ENCODE measurements at regions not wholly inside any gene's neighbourhood (a gene's known extent, or its start where the extent isn't known, plus 50 kb on each side); places are given as distances from the start of the nearest gene placed in this dataset.

DNA sequence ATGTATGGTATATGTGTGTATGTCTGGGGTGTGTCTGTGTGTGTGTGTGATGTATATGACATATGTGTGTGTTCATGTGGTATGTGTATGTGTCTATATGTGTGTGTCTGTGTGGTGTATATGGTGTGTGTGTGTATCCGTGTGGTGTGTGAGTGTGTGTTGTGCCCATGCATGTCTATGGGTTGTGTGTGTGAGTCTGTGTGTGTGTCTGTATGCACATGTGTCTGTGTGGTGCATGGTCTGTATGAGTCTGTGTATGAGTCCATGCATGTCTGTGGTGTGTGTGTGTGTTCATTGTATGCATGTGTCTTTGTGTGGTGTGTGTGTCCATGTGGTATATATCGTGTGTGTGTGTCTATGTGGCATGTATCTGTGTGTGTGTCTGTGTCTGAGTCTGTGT lies 168.1 kb upstream of the GSC start:
- 0 out of 4 replicates have a peak, but pooled peaks cover 0 to 3% of the 10 kb centered on the region in 2 experiments for H3K79me2 ChIP-seq (ENCODE audit: control insufficient read depth in 1 of 2, insufficient read depth in 2 of 2, low read length in 2 of 2)
- H3K56ac ChIP-seq (replicated peaks; ENCODE audit: insufficient read length, low read depth, low read length), result peak overlapping the region; percentile 71
- H3K4ac ChIP-seq (replicated peaks; ENCODE audit: insufficient read length, low read depth, low read length), result no peak overlapping the region
- peak overlapping the region; percentile 34; the same call in 1 of the 2 replicates for H2BK15ac ChIP-seq (ENCODE audit: low read length)
- no peak overlapping the region for H4K8ac ChIP-seq (ENCODE audit: extremely low read depth, insufficient read depth, low read length)
- H2AFZ ChIP-seq (ENCODE audit: low read length), result no peak overlapping the region
- no peak overlapping the region for H3K9ac ChIP-seq (replicated peaks in 1 of 4; ENCODE audit: extremely low read depth in 1 of 4, low read depth in 3 of 4, low read length in 3 of 4)
- no peak overlapping the region for H4K91ac ChIP-seq (replicated peaks; ENCODE audit: insufficient read length, low read length)
- H2BK12ac ChIP-seq (ENCODE audit: low read depth, low read length), result 0 out of 2 replicates have a peak overlapping the region, but pooled peaks have one; percentile 68
- TF ChIP-seq RAD21 (IDR thresholded peaks at IDR 0.05 in 1 of 2, conservative IDR thresholded peaks at IDR 0.05 in 1 of 2; ENCODE audit: low read depth in 2 of 2, low read length in 2 of 2) (no peak), HDAC6 (IDR thresholded peaks at IDR 0.05; ENCODE audit: low read depth, low read length) (no peak), GTF2F1 (IDR thresholded peaks at IDR 0.05; ENCODE audit: borderline replicate concordance, low read depth, low read length) (no peak), MAFK (IDR thresholded peaks at IDR 0.05; ENCODE audit: low read depth, low read length) (no peak), CBX8 (IDR thresholded peaks at IDR 0.05; ENCODE audit: borderline replicate concordance, low read depth, low read length) (no peak)
- no peak overlapping the region for H3K27ac ChIP-seq (ENCODE audit: low read depth, low read length)
- no peak overlapping the region for H2BK120ac ChIP-seq (replicated peaks; ENCODE audit: low read depth, low read length)
- ChIA-PET POLR2A (ENCODE audit: partially characterized antibody) (no interaction called here), CTCF (ENCODE audit: partially characterized antibody) (no interaction called here)
- H3K36me3 ChIP-seq (ENCODE audit: control insufficient read depth in 2 of 4, insufficient read depth in 4 of 4, low read length in 3 of 4), result no peaks in the 10 kb centered on the region
- H3K18ac ChIP-seq (ENCODE audit: extremely low read depth, low read length), result no peak overlapping the region
- no peak overlapping the region for H2BK20ac ChIP-seq (ENCODE audit: low read length)
- no peaks in the 10 kb centered on the region for H3K79me1 ChIP-seq (ENCODE audit: low read depth, low read length)
- FAIRE-seq, result peak; percentile 28
- H2BK5ac ChIP-seq (ENCODE audit: low read depth, low read length), result peak overlapping the region; percentile 16; the same call in 1 of the 2 replicates
- no peaks in the 10 kb centered on the region; a peak in 1 of 4 replicates for H3K9me3 ChIP-seq (ENCODE audit: insufficient read depth in 2 of 2, low read depth in 1 of 2, low read length in 1 of 2)
- peak overlapping the region; percentile 73 for H3K23ac ChIP-seq (ENCODE audit: insufficient read length)
- WGBS, 2 experiments (ENCODE audit: extremely low coverage in 1 of 2, insufficient coverage in 1 of 2, insufficient read length in 1 of 2, insufficient replicate concordance in 2 of 2, low coverage in 1 of 2, low lambda C conversion rate in 2 of 2, missing lambda C conversion rate in 1 of 2), result 91% methylated on average over 2 of the region's 2 CpGs; no CpG with 5 or more reads in 1 of the 2 experiments
- H2AK5ac ChIP-seq (ENCODE audit: low read depth, low read length), result peak overlapping the region; percentile 95; the same call in 1 of the 2 replicates
- no peak overlapping the region for H3K14ac ChIP-seq (ENCODE audit: insufficient read length)
- no peak overlapping the region for H3K4me3 ChIP-seq (ENCODE audit: extremely low read depth in 1 of 4, insufficient read depth in 2 of 4, low read depth in 3 of 4, low read length in 4 of 4)
- H3K27me3 ChIP-seq (replicated peaks in 1 of 4; ENCODE audit: control insufficient read depth in 3 of 4, extremely low read depth in 1 of 4, insufficient read depth in 3 of 4, low read length in 3 of 4), result no peaks in the 10 kb centered on the region
- no peak overlapping the region for H4K5ac ChIP-seq (ENCODE audit: insufficient read length, low read depth, low read length)
- no peaks in the 10 kb centered on the region for H3K4me1 ChIP-seq (replicated peaks in 1 of 4; ENCODE audit: control insufficient read depth in 3 of 4, insufficient read depth in 4 of 4, low read length in 3 of 4)
- H3K23me2 ChIP-seq (ENCODE audit: low read depth, low read length), result peaks cover 11% of the 10 kb centered on the region; the same call in 1 of the 2 replicates
- no peak overlapping the region for H3K4me2 ChIP-seq (ENCODE audit: insufficient read depth in 1 of 2, low read depth in 2 of 2, low read length in 2 of 2)
- H4K20me1 ChIP-seq (replicated peaks in 1 of 2; ENCODE audit: control insufficient read depth in 1 of 2, insufficient read depth in 2 of 2, low read length in 2 of 2), result peaks cover 0 to 6% of the 10 kb centered on the region in 2 experiments
- no peak for DNase-seq (ENCODE audit: low read depth in 1 of 2, low spot score in 2 of 2)

Measured in H1 (cell line).